ENCODE measurements at regions not wholly inside any gene's neighbourhood (a gene's known extent, or its start where the extent isn't known, plus 50 kb on each side); places are given as distances from the start of the nearest gene placed in this dataset.
"Not testable (repeated sequence)": the region's sequence is repeated elsewhere in the genome, so short reads cannot be mapped to it uniquely, and the experiment has no call there.

GRCh38 chr3:170680593-170680992, 94.7 kb upstream of the SLC7A14 start:
- no peak for TF ChIP-seq CTCF (conservative IDR thresholded peaks at IDR 0.05; ENCODE audit: control insufficient read depth, insufficient read depth, low read depth, low read length)
- DNase-seq (ENCODE audit: low read depth), result no peak
- H3K4me3 ChIP-seq (ENCODE audit: control insufficient read depth, low read depth, low read length), result no peak overlapping the region

- no peak overlapping the region for H3K4me3 ChIP-seq (ENCODE audit: control insufficient read depth, low read depth, low read length)
- TF ChIP-seq CTCF (conservative IDR thresholded peaks at IDR 0.05; ENCODE audit: control insufficient read depth, insufficient read depth, low read depth, low read length), result no peak
- DNase-seq (ENCODE audit: low read depth), result no peak
These were observed 93.3 kb upstream of the SLC7A14 start for GRCh38 chr3:170679190-170679589.

GRCh38 chr3:170670504-170670903, 84.6 kb upstream of the SLC7A14 start:
- H3K4me3 ChIP-seq (ENCODE audit: control insufficient read depth, low read depth, low read length), result no peak overlapping the region
- DNase-seq (ENCODE audit: low read depth), result no peak
- TF ChIP-seq CTCF (conservative IDR thresholded peaks at IDR 0.05; ENCODE audit: control insufficient read depth, insufficient read depth, low read depth, low read length), result no peak

- DNase-seq (ENCODE audit: low read depth); H3K4me3 ChIP-seq (ENCODE audit: control insufficient read depth, low read depth, low read length): not testable (repeated sequence)
These were observed 77.1 kb upstream of the SLC7A14 start for GRCh38 chr3:170662986-170663385.

GRCh38 chr3:170660139-170660538, 74.3 kb upstream of the SLC7A14 start:
- no peak overlapping the region for H3K4me3 ChIP-seq (ENCODE audit: control insufficient read depth, low read depth, low read length)
- no peak for TF ChIP-seq CTCF (conservative IDR thresholded peaks at IDR 0.05; ENCODE audit: control insufficient read depth, insufficient read depth, low read depth, low read length)

GRCh38 chr3:170657312-170657711, 71.4 kb upstream of the SLC7A14 start:
- DNase-seq (ENCODE audit: low read depth), result no peak
- no peak for TF ChIP-seq CTCF (conservative IDR thresholded peaks at IDR 0.05; ENCODE audit: control insufficient read depth, insufficient read depth, low read depth, low read length)
- no peak overlapping the region for H3K4me3 ChIP-seq (ENCODE audit: control insufficient read depth, low read depth, low read length)

More at GRCh38 chr3:170660139-170660538, 74.3 kb upstream of the SLC7A14 start:
- DNase-seq (ENCODE audit: low read depth), result no peak

- no peak for TF ChIP-seq CTCF (conservative IDR thresholded peaks at IDR 0.05; ENCODE audit: control insufficient read depth, insufficient read depth, low read depth, low read length)
- H3K4me3 ChIP-seq (ENCODE audit: control insufficient read depth, low read depth, low read length), result no peak overlapping the region
- DNase-seq (ENCODE audit: low read depth), result no peak
These were observed 70.4 kb upstream of the SLC7A14 start for GRCh38 chr3:170656284-170656683.
